ENCODE measurements at regions not wholly inside any gene's neighbourhood (a gene's known extent, or its start where the extent isn't known, plus 50 kb on each side); places are given as distances from the start of the nearest gene placed in this dataset.
A peak's percentile ranks its signal among the peaks of the same experiment; 100 is the strongest.

GRCh38 chr6:2562721-2563451, 187.8 kb downstream of the MYLK4 start:
- peak; percentile 14 for DNase-seq (ENCODE audit: low read depth, low spot score)

- no peak for DNase-seq (ENCODE audit: low read depth, low spot score)
These were observed 189.6 kb downstream of the MYLK4 start for GRCh38 chr6:2560917-2561698.

GRCh38 chr6:2560140-2560818, 190.4 kb downstream of the MYLK4 start:
- no peak for DNase-seq (ENCODE audit: low read depth, low spot score)

GRCh38 chr6:2558861-2559801, 191.6 kb downstream of the MYLK4 start:
- peak; percentile 28 for DNase-seq (ENCODE audit: low read depth, low spot score)

- no peak for DNase-seq (ENCODE audit: low read depth, low spot score)
These were observed 192.5 kb downstream of the MYLK4 start for GRCh38 chr6:2558098-2558680.

GRCh38 chr6:2557181-2557720, 193.5 kb downstream of the MYLK4 start:
- DNase-seq (ENCODE audit: low read depth, low spot score), result no peak

- no peak for DNase-seq (ENCODE audit: low read depth, low spot score)
These were observed 194.0 kb downstream of the MYLK4 start for GRCh38 chr6:2556761-2557160.

- DNase-seq (ENCODE audit: low read depth, low spot score), result no peak
These were observed 196.0 kb downstream of the MYLK4 start for GRCh38 chr6:2554651-2555260.

- no peak for DNase-seq (ENCODE audit: low read depth, low spot score)
These were observed 198.1 kb downstream of the MYLK4 start for GRCh38 chr6:2552526-2553154.

- DNase-seq (ENCODE audit: low read depth, low spot score), result no peak
These were observed 199.0 kb downstream of the MYLK4 start for GRCh38 chr6:2551705-2552104.

- no peak for DNase-seq (ENCODE audit: low read depth, low spot score)
These were observed 200.5 kb downstream of the MYLK4 start for GRCh38 chr6:2550247-2550646.

GRCh38 chr6:2549834-2550233, 200.9 kb downstream of the MYLK4 start:
- no peak for DNase-seq (ENCODE audit: low read depth, low spot score)

- no peak for DNase-seq (ENCODE audit: low read depth, low spot score)
These were observed 203.4 kb downstream of the MYLK4 start for GRCh38 chr6:2547355-2547754.

- DNase-seq (ENCODE audit: low read depth, low spot score), result no peak
These were observed 203.8 kb downstream of the MYLK4 start for GRCh38 chr6:2546901-2547300.

- DNase-seq (ENCODE audit: low read depth, low spot score), result no peak
These were observed 205.2 kb downstream of the MYLK4 start for GRCh38 chr6:2545383-2546038.

- no peak for DNase-seq (ENCODE audit: low read depth, low spot score)
These were observed 207.4 kb downstream of the MYLK4 start for GRCh38 chr6:2543321-2543720.

- no peak for DNase-seq (ENCODE audit: low read depth, low spot score)
These were observed 207.9 kb downstream of the MYLK4 start for GRCh38 chr6:2542858-2543218.

GRCh38 chr6:2542101-2542857, 208.4 kb downstream of the MYLK4 start:
- no peak for DNase-seq (ENCODE audit: low read depth, low spot score)

- DNase-seq (ENCODE audit: low read depth, low spot score), result no peak
These were observed 214.3 kb downstream of the MYLK4 start for GRCh38 chr6:2536451-2536850.
